MM.1S (cell line): ENCODE measurements at regions not wholly inside any gene's neighbourhood (a gene's known extent, or its start where the extent isn't known, plus 50 kb on each side); places are given as distances from the start of the nearest gene placed in this dataset.

Source experiments
- DNase-seq: peaks from one replicate; pipeline ENCODE4 v3.0.0-alpha.2; 2015
- H2AFZ ChIP-seq: fragments of 300-600 bp; sonication (generic); 2 replicates; pipeline ENCODE4 v1.6.0; 2016; ENCODE audit warnings: antibody characterized with exemption, low read length
- H3F3A ChIP-seq: fragments of 300-600 bp; sonication (generic); 2 replicates; pipeline ENCODE4 v1.6.1; 2016; ENCODE audit warnings: mild to moderate bottlenecking, antibody characterized with exemption, low read length, moderate library complexity, mixed read lengths; ENCODE audit not compliant: insufficient read depth
- H3K27ac ChIP-seq: fragments of 300-600 bp; sonication (generic); 2 replicates; pipeline ENCODE4 v1.5.1; 2016; ENCODE audit warnings: mild to moderate bottlenecking, low read length
- H3K27me3 ChIP-seq: fragments of 300-600 bp; sonication (generic); replicated peaks from 2 replicates; pipeline ENCODE4 v1.6.0; 2016; ENCODE audit warnings: low read length; ENCODE audit not compliant: insufficient read depth
- H3K36me3 ChIP-seq: fragments of 300-600 bp; sonication (generic); replicated peaks from 2 replicates; pipeline ENCODE4 v1.6.1; 2016; ENCODE audit warnings: mild to moderate bottlenecking, low read length, mixed read lengths; ENCODE audit not compliant: insufficient read depth
- H3K4me1 ChIP-seq: fragments of 300-600 bp; sonication (generic); 2 replicates; pipeline ENCODE4 v1.6.1; 2016; ENCODE audit warnings: low read length, mixed read lengths
- H3K4me2 ChIP-seq: fragments of 300-600 bp; sonication (generic); 2 replicates; pipeline ENCODE4 v1.6.0; 2016; ENCODE audit warnings: low read depth, low read length
- H3K4me3 ChIP-seq: fragments of 300-600 bp; sonication (generic); 2 replicates; pipeline ENCODE4 v1.5.1; 2016; ENCODE audit warnings: low read length, mixed read lengths
- H3K79me2 ChIP-seq: fragments of 300-600 bp; sonication (generic); 2 replicates; pipeline ENCODE4 v1.6.1; 2016; ENCODE audit warnings: mixed run types, low read length, mixed read lengths
- H3K9ac ChIP-seq: fragments of 300-600 bp; sonication (generic); 2 replicates; pipeline ENCODE4 v1.6.1; 2016; ENCODE audit warnings: low read length, mixed read lengths
- H3K9me2 ChIP-seq: fragments of 300-600 bp; sonication (generic); replicated peaks from 2 replicates; pipeline ENCODE4 v1.6.1; 2016; ENCODE audit warnings: mild to moderate bottlenecking, low read length, mixed read lengths; ENCODE audit not compliant: insufficient read depth
- H3K9me3 ChIP-seq: fragments of 300-600 bp; sonication (generic); replicated peaks from 2 replicates; pipeline ENCODE4 v1.6.1; 2016; ENCODE audit warnings: mild to moderate bottlenecking, low read length, mixed read lengths; ENCODE audit not compliant: insufficient read depth
- H4K20me1 ChIP-seq: fragments of 300-600 bp; sonication (generic); 2 replicates; pipeline ENCODE4 v1.6.1; 2016; ENCODE audit warnings: mild to moderate bottlenecking, low read length, moderate library complexity, mixed read lengths; ENCODE audit not compliant: insufficient read depth
- EZH2 ChIP-seq: fragments of 300-600 bp; sonication (generic); optimal IDR thresholded peaks from 2 replicates; pipeline ENCODE3; 2017; ENCODE audit warnings: low read depth, mild to moderate bottlenecking, antibody characterized with exemption, low read length, mixed read lengths
- EZH2phosphoT487 ChIP-seq: fragments of 300-600 bp; sonication (generic); IDR thresholded peaks from 2 replicates; pipeline ENCODE4 v1.6.1; 2018; ENCODE audit warnings: antibody characterized with exemption, low read length
- TF ChIP-seq, protein P1 (sequence below): fragments of 300-600 bp; sonication (generic); IDR thresholded peaks from 2 replicates; pipeline ENCODE4 v1.5.1; 2016; ENCODE audit warnings: antibody characterized with exemption, low read length, mixed read lengths

- Histone ChIP-seq H3K9me2 (no peaks in the 10 kb centered on the region), H3F3A (peaks cover 5% of the 10 kb centered on the region; the same call in 1 of the 2 replicates), H3K4me1 (peaks cover 13% of the 10 kb centered on the region), H3K36me3 (no peaks in the 10 kb centered on the region), H2AFZ (no peak overlapping the region), H4K20me1 (no peaks in the 10 kb centered on the region), H3K27me3 (no peaks in the 10 kb centered on the region), H3K4me2 (no peak overlapping the region), H3K9ac (no peak overlapping the region), H3K27ac (no peak overlapping the region), H3K79me2 (no peaks in the 10 kb centered on the region), H3K4me3 (no peak overlapping the region), H3K9me3 (no peaks in the 10 kb centered on the region; the same call in 1 of the 2 replicates)
- DNase-seq = no peak
- TF ChIP-seq, protein P1, sequence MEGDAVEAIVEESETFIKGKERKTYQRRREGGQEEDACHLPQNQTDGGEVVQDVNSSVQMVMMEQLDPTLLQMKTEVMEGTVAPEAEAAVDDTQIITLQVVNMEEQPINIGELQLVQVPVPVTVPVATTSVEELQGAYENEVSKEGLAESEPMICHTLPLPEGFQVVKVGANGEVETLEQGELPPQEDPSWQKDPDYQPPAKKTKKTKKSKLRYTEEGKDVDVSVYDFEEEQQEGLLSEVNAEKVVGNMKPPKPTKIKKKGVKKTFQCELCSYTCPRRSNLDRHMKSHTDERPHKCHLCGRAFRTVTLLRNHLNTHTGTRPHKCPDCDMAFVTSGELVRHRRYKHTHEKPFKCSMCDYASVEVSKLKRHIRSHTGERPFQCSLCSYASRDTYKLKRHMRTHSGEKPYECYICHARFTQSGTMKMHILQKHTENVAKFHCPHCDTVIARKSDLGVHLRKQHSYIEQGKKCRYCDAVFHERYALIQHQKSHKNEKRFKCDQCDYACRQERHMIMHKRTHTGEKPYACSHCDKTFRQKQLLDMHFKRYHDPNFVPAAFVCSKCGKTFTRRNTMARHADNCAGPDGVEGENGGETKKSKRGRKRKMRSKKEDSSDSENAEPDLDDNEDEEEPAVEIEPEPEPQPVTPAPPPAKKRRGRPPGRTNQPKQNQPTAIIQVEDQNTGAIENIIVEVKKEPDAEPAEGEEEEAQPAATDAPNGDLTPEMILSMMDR = no peak
- TF ChIP-seq EZH2 = no peak
- TF ChIP-seq EZH2phosphoT487 = no peak
These were observed 758.3 kb upstream of the COBL start for GRCh38 chr7:52074912-52075311.

DNA sequence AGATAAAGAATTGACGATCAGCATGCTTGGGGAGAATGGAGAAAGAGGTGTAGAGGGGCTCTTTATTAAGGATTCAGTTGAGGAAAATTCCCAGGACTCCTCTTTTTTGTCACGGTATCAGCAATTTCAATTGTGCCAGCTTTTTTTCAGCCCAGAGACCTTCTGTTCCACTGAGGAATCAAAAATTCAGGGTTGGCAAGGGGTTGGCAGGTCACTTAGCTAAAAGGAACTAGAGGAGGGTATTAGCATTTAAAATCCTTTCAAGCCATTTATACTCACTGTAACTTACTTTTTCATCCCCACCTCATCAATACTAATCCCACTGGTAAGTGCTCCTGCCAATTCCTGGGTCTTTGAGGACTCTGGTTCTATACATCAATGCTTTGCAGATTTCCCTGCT, 757.5 kb upstream of the COBL start:
- TF ChIP-seq, protein P1 = no peak
- TF ChIP-seq EZH2 = no peak
- no peak for TF ChIP-seq EZH2phosphoT487
- H3K36me3 ChIP-seq = no peaks in the 10 kb centered on the region
- no peak overlapping the region for H3K27ac ChIP-seq
- peaks cover 13% of the 10 kb centered on the region for H3K4me1 ChIP-seq
- no peaks in the 10 kb centered on the region; the same call in 1 of the 2 replicates for H3K9me3 ChIP-seq
- H3K4me2 ChIP-seq = no peak overlapping the region
- no peak overlapping the region for H2AFZ ChIP-seq
- H3K9me2 ChIP-seq = no peaks in the 10 kb centered on the region
- H3K4me3 ChIP-seq = no peak overlapping the region
- H3F3A ChIP-seq = peaks cover 5% of the 10 kb centered on the region; the same call in 1 of the 2 replicates
- H3K79me2 ChIP-seq = no peaks in the 10 kb centered on the region
- H4K20me1 ChIP-seq = no peaks in the 10 kb centered on the region
- H3K9ac ChIP-seq = no peak overlapping the region
- DNase-seq = no peak
- no peaks in the 10 kb centered on the region for H3K27me3 ChIP-seq

DNA sequence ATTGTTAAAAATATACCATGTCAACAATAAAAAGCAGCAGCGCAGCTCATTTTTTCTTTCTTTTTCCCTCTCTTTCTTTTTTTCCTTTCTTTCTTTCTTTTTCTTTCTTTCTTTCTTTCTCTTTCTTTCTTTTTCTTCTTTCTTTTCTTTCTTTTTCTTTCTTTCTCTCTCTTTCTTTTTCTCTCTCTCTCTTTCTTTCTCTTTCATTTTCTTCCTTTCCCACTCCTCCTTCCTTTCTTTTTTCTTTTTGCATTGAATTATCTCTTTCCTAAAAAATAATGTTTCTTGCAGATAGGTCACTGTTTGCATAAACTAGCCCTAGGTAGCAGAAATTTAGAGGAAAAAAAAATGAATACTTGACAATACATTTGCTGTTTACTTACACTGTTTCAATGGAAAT, 755.1 kb upstream of the COBL start:
- Histone ChIP-seq H3K27me3 (no peaks in the 10 kb centered on the region), H4K20me1 (no peaks in the 10 kb centered on the region), H3K9me3 (no peaks in the 10 kb centered on the region; the same call in 1 of the 2 replicates), H3K36me3 (no peaks in the 10 kb centered on the region), H3K27ac (no peak overlapping the region), H3K4me2 (no peak overlapping the region), H3K4me1 (no peaks in the 10 kb centered on the region), H3K79me2 (no peaks in the 10 kb centered on the region), H3K9me2 (no peaks in the 10 kb centered on the region), H3K4me3 (no peak overlapping the region), H3K9ac (no peak overlapping the region), H2AFZ (no peak overlapping the region), H3F3A (no peaks in the 10 kb centered on the region)
- DNase-seq = no peak
- no peak for TF ChIP-seq EZH2
- TF ChIP-seq, protein P1 = no peak
